ENCODE measurements at regions not wholly inside any gene's neighbourhood (a gene's known extent, or its start where the extent isn't known, plus 50 kb on each side); places are given as distances from the start of the nearest gene placed in this dataset.

GRCh38 chr2:11915650-11916049 lies 169.2 kb downstream of the LPIN1 start:
- DNase-seq = no peak
- in situ Hi-C loops (cut with HindIII; ENCODE audit: low pct_ligation_motif_present, low pct_unique_long_range_greater_than_20kb, low sequenced_read_pairs) = no loop called here

- in situ Hi-C loops (cut with HindIII; ENCODE audit: low pct_ligation_motif_present, low pct_unique_long_range_greater_than_20kb, low sequenced_read_pairs) = no loop called here
- DNase-seq = no peak
Measured at GRCh38 chr2:11919953-11920352, 173.5 kb downstream of the LPIN1 start.

GRCh38 chr2:11920993-11921583 lies 174.7 kb downstream of the LPIN1 start:
- no peak for DNase-seq
- in situ Hi-C loops (cut with HindIII; ENCODE audit: low pct_ligation_motif_present, low pct_unique_long_range_greater_than_20kb, low sequenced_read_pairs) = no loop called here

- in situ Hi-C loops (cut with HindIII; ENCODE audit: low pct_ligation_motif_present, low pct_unique_long_range_greater_than_20kb, low sequenced_read_pairs) = no loop called here
- no peak for DNase-seq
Measured at GRCh38 chr2:11922294-11922693, 175.9 kb downstream of the LPIN1 start.

- in situ Hi-C loops (cut with HindIII; ENCODE audit: low pct_ligation_motif_present, low pct_unique_long_range_greater_than_20kb, low sequenced_read_pairs) = no loop called here
- DNase-seq = no peak
Measured at GRCh38 chr2:11923935-11924334, 177.5 kb downstream of the LPIN1 start.

- in situ Hi-C loops (cut with HindIII; ENCODE audit: low pct_ligation_motif_present, low pct_unique_long_range_greater_than_20kb, low sequenced_read_pairs) = no loop called here
- no peak for DNase-seq
Measured at GRCh38 chr2:11925295-11926066, 179.0 kb downstream of the LPIN1 start.

GRCh38 chr2:11930211-11930761 lies 183.9 kb downstream of the LPIN1 start:
- in situ Hi-C loops (cut with HindIII; ENCODE audit: low pct_ligation_motif_present, low pct_unique_long_range_greater_than_20kb, low sequenced_read_pairs) = no loop called here
- DNase-seq = no peak

GRCh38 chr2:11932048-11932512 lies 185.6 kb downstream of the LPIN1 start:
- in situ Hi-C loops (cut with HindIII; ENCODE audit: low pct_ligation_motif_present, low pct_unique_long_range_greater_than_20kb, low sequenced_read_pairs) = no loop called here
- DNase-seq = no peak

GRCh38 chr2:11932962-11933361 lies 186.5 kb downstream of the LPIN1 start:
- DNase-seq = no peak
- in situ Hi-C loops (cut with HindIII; ENCODE audit: low pct_ligation_motif_present, low pct_unique_long_range_greater_than_20kb, low sequenced_read_pairs) = no loop called here

GRCh38 chr2:11933854-11934253 lies 187.4 kb downstream of the LPIN1 start:
- DNase-seq = no peak
- in situ Hi-C loops (cut with HindIII; ENCODE audit: low pct_ligation_motif_present, low pct_unique_long_range_greater_than_20kb, low sequenced_read_pairs) = no loop called here

- in situ Hi-C loops (cut with HindIII; ENCODE audit: low pct_ligation_motif_present, low pct_unique_long_range_greater_than_20kb, low sequenced_read_pairs) = no loop called here
Measured at GRCh38 chr2:11936761-11937160, 190.3 kb downstream of the LPIN1 start.

GRCh38 chr2:11938196-11938595 lies 191.8 kb downstream of the LPIN1 start:
- in situ Hi-C loops (cut with HindIII; ENCODE audit: low pct_ligation_motif_present, low pct_unique_long_range_greater_than_20kb, low sequenced_read_pairs) = no loop called here
- DNase-seq = no peak

More at GRCh38 chr2:11936761-11937160, 190.3 kb downstream of the LPIN1 start:
- DNase-seq = no peak

- DNase-seq = no peak
- in situ Hi-C loops (cut with HindIII; ENCODE audit: low pct_ligation_motif_present, low pct_unique_long_range_greater_than_20kb, low sequenced_read_pairs) = no loop called here
Measured at GRCh38 chr2:11939523-11939922, 193.1 kb downstream of the LPIN1 start.

- DNase-seq = no peak
- in situ Hi-C loops (cut with HindIII; ENCODE audit: low pct_ligation_motif_present, low pct_unique_long_range_greater_than_20kb, low sequenced_read_pairs) = no loop called here
Measured at GRCh38 chr2:11940121-11940743, 193.8 kb downstream of the LPIN1 start.

GRCh38 chr2:11940799-11941198 lies 194.4 kb downstream of the LPIN1 start:
- DNase-seq = no peak
- in situ Hi-C loops (cut with HindIII; ENCODE audit: low pct_ligation_motif_present, low pct_unique_long_range_greater_than_20kb, low sequenced_read_pairs) = no loop called here

- in situ Hi-C loops (cut with HindIII; ENCODE audit: low pct_ligation_motif_present, low pct_unique_long_range_greater_than_20kb, low sequenced_read_pairs) = no loop called here
- no peak for DNase-seq
Measured at GRCh38 chr2:11941201-11942177, 195.1 kb downstream of the LPIN1 start.

GRCh38 chr2:11942178-11942569 lies 195.7 kb downstream of the LPIN1 start:
- no peak for DNase-seq
- in situ Hi-C loops (cut with HindIII; ENCODE audit: low pct_ligation_motif_present, low pct_unique_long_range_greater_than_20kb, low sequenced_read_pairs) = no loop called here

GRCh38 chr2:11944311-11944710 lies 197.9 kb downstream of the LPIN1 start:
- in situ Hi-C loops (cut with HindIII; ENCODE audit: low pct_ligation_motif_present, low pct_unique_long_range_greater_than_20kb, low sequenced_read_pairs) = no loop called here
- no peak for DNase-seq

Measured in ACHN (cell line).